Ectodermal cell (in vitro differentiated cells): ENCODE measurements at regions not wholly inside any gene's neighbourhood (a gene's known extent, or its start where the extent isn't known, plus 50 kb on each side); places are given as distances from the start of the nearest gene placed in this dataset.
"Not testable (repeated sequence)": the region's sequence is repeated elsewhere in the genome, so short reads cannot be mapped to it uniquely, and the experiment has no call there.

ENCODE experiments used
- H3K27ac ChIP-seq: 2 replicates; pipeline ENCODE4 v1.7.0; 2013; ENCODE audit warnings: mild to moderate bottlenecking, low read depth, low read length; ENCODE audit not compliant: insufficient read depth, poor library complexity, severe bottlenecking
- H3K27me3 ChIP-seq: 2 replicates; pipeline ENCODE4 v1.7.0; 2013; ENCODE audit warnings: mild to moderate bottlenecking, low read length; ENCODE audit not compliant: insufficient read depth, control insufficient read depth, poor library complexity, severe bottlenecking
- H3K36me3 ChIP-seq: one replicate; pipeline ENCODE4 v1.7.0; 2013; ENCODE audit warnings: low read length; ENCODE audit not compliant: control insufficient read depth, insufficient read depth
- H3K4me1 ChIP-seq: one replicate; pipeline ENCODE4 v1.7.0; 2013; ENCODE audit warnings: low read length; ENCODE audit not compliant: control insufficient read depth, insufficient read depth
- H3K4me3 ChIP-seq: 2 replicates; pipeline ENCODE4 v1.7.0; 2013; ENCODE audit warnings: low read depth, low read length, control low read depth; ENCODE audit not compliant: insufficient read depth
- H3K9me3 ChIP-seq: 2 replicates; pipeline ENCODE4 v1.7.0; 2013; ENCODE audit warnings: mild to moderate bottlenecking, low read length, moderate library complexity; ENCODE audit not compliant: control insufficient read depth
- WGBS, 2 experiments: methylation state at CpG; one replicate each; pipeline ENCODE4 v1.1.7; 2013; ENCODE audit warnings: missing lambda C conversion rate in 2 of 2; 5-methylcytosine and 5-hydroxymethylcytosine counted together

GRCh38 chr4:101414496-101414895, 67.2 kb upstream of the PPP3CA start:
- no peak overlapping the region for H3K27ac ChIP-seq
- H3K36me3 ChIP-seq = no peaks in the 10 kb centered on the region
- no peaks in the 10 kb centered on the region for H3K27me3 ChIP-seq
- H3K9me3 ChIP-seq = no peaks in the 10 kb centered on the region
- H3K4me3 ChIP-seq = no peak overlapping the region
- H3K4me1 ChIP-seq = peaks cover 5% of the 10 kb centered on the region
- 91 to 100% methylated on average over 1 of the region's 1 CpG for WGBS, 2 experiments

DNA sequence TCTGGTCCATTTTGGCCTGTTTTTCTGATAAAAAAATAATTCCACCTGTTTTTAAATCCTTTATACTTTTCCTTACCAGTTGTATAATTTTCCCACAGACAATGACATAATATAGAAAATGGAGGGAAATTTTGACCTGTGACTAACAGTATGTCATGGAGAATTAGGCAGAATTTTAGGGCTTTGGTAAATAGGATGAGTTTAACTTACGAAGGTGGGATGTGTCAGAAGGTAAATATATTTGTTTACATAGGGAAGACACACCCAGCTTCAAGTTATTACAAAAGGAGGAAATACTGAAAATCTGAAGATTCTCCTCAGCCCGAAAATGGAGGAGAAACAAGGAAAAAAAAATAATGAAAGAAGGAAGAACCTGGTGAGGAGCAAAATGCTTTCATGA, 64.6 kb upstream of the PPP3CA start:
- Histone ChIP-seq H3K27ac (no peak overlapping the region), H3K4me1 (no peaks in the 10 kb centered on the region), H3K4me3 (no peak overlapping the region), H3K9me3 (no peaks in the 10 kb centered on the region), H3K27me3 (no peaks in the 10 kb centered on the region), H3K36me3 (no peaks in the 10 kb centered on the region)
- 92% methylated on average over 1 to 2 of the region's 2 CpGs for WGBS, 2 experiments

DNA sequence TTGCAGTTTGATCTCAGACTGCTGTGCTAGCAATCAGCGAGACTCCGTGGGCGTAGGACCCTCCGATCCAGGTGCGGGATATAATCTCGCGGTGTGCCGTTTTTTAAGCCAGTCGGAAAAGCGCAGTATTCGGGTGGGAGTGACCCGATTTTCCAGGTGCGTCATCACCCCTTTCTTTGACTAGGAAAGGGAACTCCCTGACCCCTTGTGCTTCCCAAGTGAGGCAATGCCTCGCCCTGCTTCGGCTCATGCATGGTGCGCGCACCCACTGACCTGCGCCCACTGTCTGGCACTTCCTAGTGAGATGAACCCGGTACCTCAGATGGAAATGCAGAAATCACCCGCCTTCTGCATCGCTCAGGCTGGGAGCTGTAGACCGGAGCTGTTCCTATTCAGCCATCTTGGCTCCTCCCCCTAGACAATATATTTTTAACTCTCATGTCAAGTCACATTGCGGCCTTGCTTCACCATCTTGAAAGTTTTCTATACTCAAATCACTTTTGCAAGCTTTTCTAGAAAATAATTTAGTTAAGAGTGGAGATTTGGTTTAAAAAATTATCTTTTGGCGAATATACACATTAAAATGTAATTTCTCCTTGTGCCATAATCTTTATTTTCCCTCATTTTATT, 64.1 kb upstream of the PPP3CA start:
- H3K4me3 ChIP-seq, H3K36me3 ChIP-seq, H3K9me3 ChIP-seq, H3K27ac ChIP-seq, H3K27me3 ChIP-seq, H3K4me1 ChIP-seq: not testable (repeated sequence)
- 95 to 96% methylated on average over 22 to 24 of the region's 24 CpGs for WGBS, 2 experiments

DNA sequence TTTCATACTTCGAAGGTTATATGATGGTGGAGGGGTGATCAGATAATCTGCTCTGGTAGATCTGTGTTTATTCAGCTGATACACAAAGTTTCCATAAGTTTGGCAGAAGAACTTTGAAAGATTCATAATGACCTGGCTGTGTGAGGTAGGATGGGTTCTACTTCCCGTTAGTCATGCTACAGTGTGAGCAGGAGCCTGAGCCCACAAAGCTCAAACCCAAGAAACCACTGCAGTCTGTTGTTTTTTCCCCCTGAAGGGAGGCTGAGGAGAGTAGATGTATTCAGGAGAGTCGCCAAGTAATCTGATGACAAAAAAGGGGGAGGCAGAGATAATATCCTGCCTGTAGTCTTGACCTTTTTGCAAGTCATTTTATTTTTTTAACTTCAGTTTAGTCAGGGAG, 52.8 kb upstream of the PPP3CA start:
- Histone ChIP-seq H3K9me3 (no peaks in the 10 kb centered on the region), H3K4me3 (no peak overlapping the region), H3K27ac (no peak overlapping the region), H3K27me3 (no peaks in the 10 kb centered on the region), H3K36me3 (no peaks in the 10 kb centered on the region), H3K4me1 (no peaks in the 10 kb centered on the region)
- 89 to 90% methylated on average over 3 of the region's 3 CpGs for WGBS, 2 experiments

DNA sequence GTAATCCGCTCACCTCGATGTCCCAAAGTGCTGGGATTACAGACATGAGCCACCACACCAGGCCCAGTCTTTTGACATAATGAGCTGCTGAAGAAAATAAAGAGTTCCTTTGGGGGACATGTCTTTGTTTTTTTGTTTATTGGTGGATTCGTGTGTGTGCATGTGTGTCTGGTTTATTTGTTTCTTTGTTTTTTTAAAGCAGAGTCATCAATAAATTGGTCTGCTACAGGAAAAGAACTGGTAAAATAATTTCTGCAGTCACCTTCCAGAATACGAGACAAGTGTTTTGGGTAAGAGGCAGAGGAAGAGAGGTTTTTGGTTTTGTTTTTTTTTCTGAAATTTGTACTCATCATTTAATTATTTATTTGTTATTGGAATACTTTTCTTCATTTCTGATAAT, 51.5 kb upstream of the PPP3CA start:
- no peak overlapping the region for H3K27ac ChIP-seq
- no peaks in the 10 kb centered on the region for H3K4me1 ChIP-seq
- H3K4me3 ChIP-seq = no peak overlapping the region
- H3K9me3 ChIP-seq = no peaks in the 10 kb centered on the region
- H3K27me3 ChIP-seq = no peaks in the 10 kb centered on the region
- WGBS, 2 experiments = 93 to 94% methylated on average over 3 of the region's 4 CpGs
- no peaks in the 10 kb centered on the region for H3K36me3 ChIP-seq
